Trophoblast cell (in vitro differentiated cells and primary cell): ENCODE measurements at regions not wholly inside any gene's neighbourhood (a gene's known extent, or its start where the extent isn't known, plus 50 kb on each side); places are given as distances from the start of the nearest gene placed in this dataset.

Experiments used
- DNase-seq, 2 donors: peaks; one replicate each; pipeline ENCODE4 v3.0.0-alpha.2; 2016
- H2AFZ ChIP-seq: 2 replicates; pipeline ENCODE4 v1.6.1; 2013; ENCODE audit warnings: low read length, moderate library complexity, mild to moderate bottlenecking; ENCODE audit not compliant: insufficient read depth, poor library complexity
- H2AK5ac ChIP-seq: 2 replicates; pipeline ENCODE4 v1.6.1; 2013; ENCODE audit warnings: mild to moderate bottlenecking, low read length
- H2BK120ac ChIP-seq: 2 replicates; pipeline ENCODE4 v1.6.1; 2013; ENCODE audit warnings: low read length, mild to moderate bottlenecking, moderate library complexity; ENCODE audit not compliant: insufficient read depth, poor library complexity
- H2BK12ac ChIP-seq: 2 replicates; pipeline ENCODE4 v1.6.1; 2013; ENCODE audit warnings: mild to moderate bottlenecking, low read length, moderate library complexity
- H2BK5ac ChIP-seq: 2 replicates; pipeline ENCODE4 v1.6.1; 2013; ENCODE audit warnings: low read length, low read depth, moderate library complexity, mild to moderate bottlenecking; ENCODE audit not compliant: poor library complexity
- H3K14ac ChIP-seq: 2 replicates; pipeline ENCODE4 v1.6.1; 2013; ENCODE audit warnings: mild to moderate bottlenecking, low read length
- H3K18ac ChIP-seq: 2 replicates; pipeline ENCODE4 v1.6.1; 2013; ENCODE audit warnings: mild to moderate bottlenecking, low read length
- H3K23ac ChIP-seq: 2 replicates; pipeline ENCODE4 v1.6.1; 2013; ENCODE audit warnings: low read length
- H3K27ac ChIP-seq: 2 replicates; pipeline ENCODE4 v1.5.1; 2013; ENCODE audit warnings: low read depth, mild to moderate bottlenecking, inconsistent platforms, low read length, moderate library complexity
- H3K27me3 ChIP-seq: 2 replicates; pipeline ENCODE4 v1.6.1; 2013; ENCODE audit warnings: inconsistent platforms, mild to moderate bottlenecking, low read length, moderate library complexity; ENCODE audit not compliant: insufficient read depth
- H3K36me3 ChIP-seq, 2 experiments: 1 replicate in 1 of 2; 2 replicates in 1 of 2; pipeline ENCODE4 v1.6.1; 2013; ENCODE audit warnings: low read length in 2 of 2, mild to moderate bottlenecking in 2 of 2, moderate library complexity in 1 of 2; ENCODE audit not compliant: insufficient read depth in 2 of 2, control insufficient read depth in 1 of 2
- H3K4ac ChIP-seq: 2 replicates; pipeline ENCODE4 v1.6.1; 2013; ENCODE audit warnings: low read depth, mild to moderate bottlenecking, low read length, moderate library complexity
- H3K4me1 ChIP-seq, 2 experiments: 1 replicate in 1 of 2; 2 replicates in 1 of 2; pipeline ENCODE4 v1.6.1; 2013; ENCODE audit warnings: low read length in 2 of 2, mild to moderate bottlenecking in 2 of 2, moderate library complexity in 1 of 2; ENCODE audit not compliant: insufficient read depth in 2 of 2, control insufficient read depth in 1 of 2
- H3K4me2 ChIP-seq: 2 replicates; pipeline ENCODE4 v1.6.1; 2013; ENCODE audit warnings: inconsistent platforms, mild to moderate bottlenecking, low read length, moderate library complexity
- H3K4me3 ChIP-seq: 2 replicates; pipeline ENCODE4 v1.5.1; 2013; ENCODE audit warnings: mild to moderate bottlenecking, low read depth, low read length, inconsistent platforms
- H3K79me1 ChIP-seq: one replicate; pipeline ENCODE4 v1.6.1; 2013; ENCODE audit warnings: low read length
- H3K79me2 ChIP-seq: 2 replicates; pipeline ENCODE4 v1.6.1; 2013; ENCODE audit warnings: low read length, mild to moderate bottlenecking; ENCODE audit not compliant: control insufficient read depth, insufficient read depth, poor library complexity
- H3K9ac ChIP-seq: 2 replicates; pipeline ENCODE4 v1.6.1; 2013; ENCODE audit warnings: mild to moderate bottlenecking, low read length
- H3K9me3 ChIP-seq: 2 replicates; pipeline ENCODE4 v1.6.1; 2013; ENCODE audit warnings: low read depth, mild to moderate bottlenecking, control low read depth, inconsistent platforms, low read length; ENCODE audit not compliant: insufficient read depth
- H4K12ac ChIP-seq: 2 replicates; pipeline ENCODE4 v1.6.1; 2013; ENCODE audit warnings: low read depth, mild to moderate bottlenecking, low read length, moderate library complexity
- H4K8ac ChIP-seq: 2 replicates; pipeline ENCODE4 v1.6.1; 2013; ENCODE audit warnings: low read depth, mild to moderate bottlenecking, low read length, moderate library complexity
- H4K91ac ChIP-seq: one replicate; pipeline ENCODE4 v1.6.1; 2013; ENCODE audit warnings: low read depth, mild to moderate bottlenecking, low read length, moderate library complexity
- WGBS: extraction: QIAGEN DNeasy Blood & Tissue Kit; methylation state at CpG from one replicate; pipeline ENCODE4 v1.1.7; 2013; ENCODE audit warnings: missing lambda C conversion rate; ENCODE audit not compliant: insufficient read length, insufficient coverage; ENCODE audit errors: extremely low coverage; 5-methylcytosine and 5-hydroxymethylcytosine counted together

DNA sequence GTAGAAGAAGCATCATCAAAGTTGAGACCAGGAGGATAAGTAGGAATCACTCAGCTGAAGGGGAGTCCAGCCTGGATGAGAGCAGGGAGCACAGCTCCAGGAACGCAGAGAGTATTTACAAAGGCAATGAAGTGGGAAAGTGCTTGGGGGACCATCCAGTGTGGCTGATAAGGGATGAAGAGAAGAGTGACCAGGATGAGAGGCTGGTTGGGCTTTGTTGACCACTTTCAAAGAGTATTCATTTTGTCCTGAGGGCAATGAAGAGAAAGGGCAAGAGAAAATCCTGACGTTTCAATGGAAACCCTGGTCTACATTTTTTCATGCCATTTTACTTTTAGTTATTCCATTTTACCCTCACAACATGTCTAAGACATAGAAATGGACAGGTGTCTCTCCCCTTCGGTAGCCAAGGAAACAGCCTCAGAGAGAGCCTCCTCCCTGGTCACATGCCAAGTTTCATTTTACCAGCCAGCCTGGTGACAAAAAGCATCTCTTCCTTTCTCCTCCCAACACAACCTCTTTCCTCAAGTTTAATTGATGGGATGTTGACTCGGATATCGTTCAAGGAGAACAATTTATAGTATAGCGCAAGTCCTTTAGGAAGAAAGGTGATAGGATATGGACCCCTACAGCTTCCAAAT, 492.7 kb upstream of the CLINT1 start:
- no CpG with 5 or more reads among the region's 6 CpGs for WGBS
- Histone ChIP-seq H3K14ac (no peak overlapping the region), H2BK5ac (no peak overlapping the region), H4K8ac (no peak overlapping the region), H3K27me3 (no peaks in the 10 kb centered on the region), H3K27ac (no peak overlapping the region), H3K79me1 (no peaks in the 10 kb centered on the region), H2BK12ac (no peak overlapping the region), H4K12ac (no peak overlapping the region), H2BK120ac (no peak overlapping the region), H4K91ac (no peak overlapping the region), H3K9ac (no peak overlapping the region), H3K79me2 (no peaks in the 10 kb centered on the region), H3K9me3 (no peaks in the 10 kb centered on the region), H2AFZ (no peak overlapping the region), H3K4me3 (no peak overlapping the region), H2AK5ac (no peak overlapping the region), H3K4me1 (no peaks in the 10 kb centered on the region), H3K23ac (no peak overlapping the region), H3K18ac (no peak overlapping the region), H3K36me3 (no peaks in the 10 kb centered on the region), H3K4ac (no peak overlapping the region), H3K4me2 (no peak overlapping the region)
- no peak for DNase-seq

DNA sequence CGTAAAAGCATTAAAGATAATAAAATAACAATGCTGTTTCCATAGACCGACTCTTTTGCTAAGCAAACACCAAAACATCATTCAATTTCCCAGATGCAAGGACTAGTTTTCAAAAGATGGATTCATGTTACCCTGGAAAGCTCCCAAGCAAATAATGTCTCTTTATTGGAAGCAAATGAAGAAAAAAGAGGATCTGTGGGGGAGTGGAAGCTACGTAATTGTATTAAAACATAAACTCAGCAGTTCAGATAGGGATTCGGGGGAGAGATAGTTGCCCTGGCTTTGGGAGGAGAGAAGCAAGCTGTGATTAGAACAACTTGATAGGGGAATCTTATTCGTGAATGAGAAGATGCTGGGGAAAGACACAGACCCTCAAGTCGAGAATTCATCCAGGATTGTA, 491.0 kb upstream of the CLINT1 start:
- Histone ChIP-seq H3K18ac (no peak overlapping the region), H3K14ac (no peak overlapping the region)
- no peak for DNase-seq

DNA sequence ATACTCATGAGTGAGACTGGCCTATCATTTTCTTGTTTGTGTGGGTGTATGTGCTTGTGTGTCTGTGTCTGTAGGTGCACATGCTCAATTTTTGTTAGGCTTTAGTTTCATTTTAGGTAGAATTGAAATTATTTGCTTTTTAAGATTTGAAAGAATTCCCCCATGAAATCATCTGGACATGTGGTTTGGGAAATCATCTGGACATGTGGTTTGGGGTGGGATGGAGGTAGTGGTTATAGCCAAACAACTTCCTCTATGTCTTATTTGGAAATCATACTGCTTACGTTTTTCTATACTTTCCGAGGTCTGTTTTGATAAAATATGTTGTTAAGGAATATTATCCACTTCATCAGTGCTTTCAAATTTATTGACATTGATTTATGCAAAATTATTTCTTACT, 485.4 kb upstream of the CLINT1 start:
- no peaks in the 10 kb centered on the region for H3K27me3 ChIP-seq
- H3K4ac ChIP-seq, result no peak overlapping the region
- no peak overlapping the region for H3K27ac ChIP-seq
- no peak overlapping the region for H3K18ac ChIP-seq
- H2AK5ac ChIP-seq, result no peak overlapping the region
- no peak overlapping the region for H3K4me2 ChIP-seq
- H2BK12ac ChIP-seq, result no peak overlapping the region
- H3K4me1 ChIP-seq, result no peaks in the 10 kb centered on the region
- H4K91ac ChIP-seq, result no peak overlapping the region
- no peaks in the 10 kb centered on the region for H3K79me1 ChIP-seq
- H4K8ac ChIP-seq, result no peak overlapping the region
- no peaks in the 10 kb centered on the region for H3K79me2 ChIP-seq
- H3K23ac ChIP-seq, result no peak overlapping the region
- no peak overlapping the region for H4K12ac ChIP-seq
- no peak overlapping the region for H2AFZ ChIP-seq
- H3K9me3 ChIP-seq, result no peaks in the 10 kb centered on the region
- no peak overlapping the region for H2BK120ac ChIP-seq
- no peaks in the 10 kb centered on the region for H3K36me3 ChIP-seq
- H2BK5ac ChIP-seq, result no peak overlapping the region
- WGBS, result no CpG with 5 or more reads among the region's 2 CpGs
- no peak overlapping the region for H3K14ac ChIP-seq
- H3K4me3 ChIP-seq, result no peak overlapping the region
- DNase-seq, result no peak
- H3K9ac ChIP-seq, result no peak overlapping the region

More for the DNA sequence above, 491.0 kb upstream of the CLINT1 start:
- H2BK120ac ChIP-seq, result no peak overlapping the region
- H2AK5ac ChIP-seq, result no peak overlapping the region
- WGBS, result no CpG with 5 or more reads among the region's 6 CpGs
- H3K79me2 ChIP-seq, result no peaks in the 10 kb centered on the region
- no peak overlapping the region for H3K9ac ChIP-seq
- no peak overlapping the region for H2BK5ac ChIP-seq
- no peak overlapping the region for H3K4ac ChIP-seq
- H3K4me1 ChIP-seq, result no peaks in the 10 kb centered on the region
- no peak overlapping the region for H3K4me2 ChIP-seq
- no peak overlapping the region for H2BK12ac ChIP-seq
- no peak overlapping the region for H4K12ac ChIP-seq
- no peak overlapping the region for H3K27ac ChIP-seq
- no peaks in the 10 kb centered on the region for H3K9me3 ChIP-seq
- no peak overlapping the region for H2AFZ ChIP-seq
- no peak overlapping the region for H4K91ac ChIP-seq
- H3K79me1 ChIP-seq, result no peaks in the 10 kb centered on the region
- no peaks in the 10 kb centered on the region for H3K36me3 ChIP-seq
- no peak overlapping the region for H3K23ac ChIP-seq
- H4K8ac ChIP-seq, result no peak overlapping the region
- no peaks in the 10 kb centered on the region for H3K27me3 ChIP-seq
- no peak overlapping the region for H3K4me3 ChIP-seq

DNA sequence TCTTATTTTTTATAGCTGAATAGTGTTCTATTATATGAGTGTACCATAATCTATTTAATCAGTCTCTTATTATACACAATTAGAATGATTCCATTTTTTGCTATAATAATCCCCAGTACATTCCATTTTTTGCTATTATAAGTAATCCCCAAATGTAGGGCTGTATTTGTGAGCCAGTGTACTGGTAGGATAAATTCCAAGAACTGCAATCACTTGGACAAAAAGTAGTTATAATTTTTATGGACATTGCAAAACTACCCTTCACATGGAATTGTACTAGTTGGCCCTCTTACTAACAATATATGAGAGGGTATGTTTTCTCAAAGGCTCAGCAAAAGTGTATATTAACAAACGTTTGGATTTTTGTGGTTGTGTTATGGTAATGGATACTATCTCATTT, 481.7 kb upstream of the CLINT1 start:
- H3K79me2 ChIP-seq, result no peaks in the 10 kb centered on the region
- no peak overlapping the region for H4K8ac ChIP-seq
- H3K27ac ChIP-seq, result no peak overlapping the region
- no peak overlapping the region for H3K4me2 ChIP-seq
- H3K18ac ChIP-seq, result no peak overlapping the region
- no peak overlapping the region for H2BK120ac ChIP-seq
- no peak for DNase-seq
- H3K27me3 ChIP-seq, result no peaks in the 10 kb centered on the region
- H3K23ac ChIP-seq, result no peak overlapping the region
- H2AK5ac ChIP-seq, result no peak overlapping the region
- no peaks in the 10 kb centered on the region for H3K79me1 ChIP-seq
- H2AFZ ChIP-seq, result no peak overlapping the region
- H3K4me1 ChIP-seq, result no peaks in the 10 kb centered on the region
- no peak overlapping the region for H2BK5ac ChIP-seq
- peaks cover 3% of the 10 kb centered on the region for H3K9me3 ChIP-seq
- H2BK12ac ChIP-seq, result no peak overlapping the region
- no peak overlapping the region for H4K12ac ChIP-seq
- no CpG with 5 or more reads among the region's 1 CpG for WGBS
- no peak overlapping the region for H4K91ac ChIP-seq
- H3K4me3 ChIP-seq, result no peak overlapping the region
- no peak overlapping the region for H3K14ac ChIP-seq
- H3K4ac ChIP-seq, result no peak overlapping the region
- no peak overlapping the region for H3K9ac ChIP-seq
- H3K36me3 ChIP-seq, result no peaks in the 10 kb centered on the region
